ENCODE measurements at regions not wholly inside any gene's neighbourhood (a gene's known extent, or its start where the extent isn't known, plus 50 kb on each side); places are given as distances from the start of the nearest gene placed in this dataset.

- intact Hi-C loops (cut with micrococcal nuclease), result no loop called here
- Histone ChIP-seq H3K4me3 (replicated peaks in 1 of 3; ENCODE audit: insufficient read depth in 1 of 3, low read depth in 1 of 3, low read length in 3 of 3) (no peak overlapping the region), H3K4me2 (ENCODE audit: insufficient read depth, low read length) (no peak overlapping the region), H3K4me1 (ENCODE audit: control insufficient read depth, extremely low read depth, insufficient read depth, low read length) (no peaks in the 10 kb centered on the region), H3K9me1 (replicated peaks; ENCODE audit: control insufficient read depth, extremely low read depth, insufficient read depth, low read length) (no peaks in the 10 kb centered on the region), H2AFZ (ENCODE audit: low read depth, low read length) (no peak overlapping the region), H3K9me3 (replicated peaks; ENCODE audit: control insufficient read depth, insufficient read depth, low read length) (peaks cover 5% of the 10 kb centered on the region), H3K27ac (ENCODE audit: insufficient read depth, low read depth, low read length) (no peak overlapping the region), H4K20me1 (replicated peaks; ENCODE audit: control insufficient read depth, extremely low read depth, insufficient read depth, low read length) (no peaks in the 10 kb centered on the region), H3K79me2 (ENCODE audit: control insufficient read depth, insufficient read depth, low read length) (no peaks in the 10 kb centered on the region), H3K27me3 (ENCODE audit: control insufficient read depth in 2 of 2, insufficient read depth in 2 of 2, low read length in 2 of 2) (no peaks in the 10 kb centered on the region), H3K36me3 (ENCODE audit: control insufficient read depth in 2 of 2, extremely low read depth in 1 of 2, insufficient read depth in 2 of 2, low read length in 2 of 2) (no peaks in the 10 kb centered on the region), H3K9ac (replicated peaks; ENCODE audit: extremely low read depth, insufficient read depth, low read length) (no peak overlapping the region)
- ChIA-PET POLR2A (interaction anchor here (0.6 kb wide), 1 partner anchor 357 kb away, joined by 4 read pairs; no protein-coding TSS in a partner anchor), CTCF (no interaction called here)
- no TSS peak for BruUV-seq (replicated peaks)
- DNase-seq (ENCODE audit: low read depth, low spot score), result no peak
- dilution Hi-C loops (cut with MboI; ENCODE audit: extremely low pct_ligation_motif_present, low sequenced_read_pairs), result no loop called here
- FAIRE-seq, result no peak
- TF ChIP-seq CTCF (IDR thresholded peaks at IDR 0.05; ENCODE audit: extremely low read depth in 1 of 2, insufficient read depth in 1 of 2, low read depth in 1 of 2, low read length in 2 of 2) (no peak), POLR2A (IDR thresholded peaks at IDR 0.05; ENCODE audit: low read depth, low read length) (no peak), GATA2 (IDR thresholded peaks at IDR 0.05; ENCODE audit: insufficient read depth, insufficient read length, low read depth, low read length) (no peak), EZH2 (IDR thresholded peaks at IDR 0.05; ENCODE audit: borderline replicate concordance, low read depth, low read length, severe bottlenecking) (no peak), JUN (IDR thresholded peaks at IDR 0.05; ENCODE audit: borderline replicate concordance, insufficient read depth, insufficient read length, low read depth) (no peak), FOS (IDR thresholded peaks at IDR 0.05; ENCODE audit: borderline replicate concordance, insufficient read depth, low read length) (no peak), MYC (IDR thresholded peaks at IDR 0.05; ENCODE audit: low read depth, low read length) (no peak), POLR2AphosphoS5 (IDR thresholded peaks at IDR 0.05; ENCODE audit: insufficient read depth, low read depth, low read length) (no peak), MAX (IDR thresholded peaks at IDR 0.05; ENCODE audit: insufficient read depth, insufficient read length) (no peak)
These were observed 455.3 kb downstream of the BCL11B start for GRCh38 chr14:98816720-98817119.
